GM12878 (cell line): ENCODE measurements at regions not wholly inside any gene's neighbourhood (a gene's known extent, or its start where the extent isn't known, plus 50 kb on each side); places are given as distances from the start of the nearest gene placed in this dataset.

ENCODE experiments used
- ATAC-seq: fragments of 200-7000 bp; cut with Tn5 transposase; 3 replicates; pipeline ENCODE4 v1.9.1; 2020; ENCODE audit warnings: mild to moderate bottlenecking, moderate library complexity
- BruUV-seq: library from RNA; stranded (reverse); fragments of 400-500 nt; replicated peaks from 2 replicates; lab custom pipeline; 2021; lab: Mats Ljungman, UMichigan
- CTCF ChIA-PET: fragments of 300-600 bp; sonication (Branson Sonifier 250); formaldehyde crosslinking; extraction: SDS; loops from one replicate; lab custom pipeline; 2021; ENCODE audit warnings: inconsistent platforms; lab: Yijun Ruan, JAX
- POLR2A ChIA-PET: fragments of 350-600 bp; formaldehyde crosslinking; extraction: SDS; loops from one replicate; lab custom pipeline; 2021; ENCODE audit warnings: inconsistent platforms; lab: Charles Lee
- RAD21 ChIA-PET: fragments of 300-600 bp; sonication (Branson Sonifier 250); formaldehyde crosslinking; loops from one replicate; lab custom pipeline; 2023; ENCODE audit warnings: antibody characterized with exemption; ENCODE audit not compliant: unreplicated experiment; lab: Charles Lee
- SMC1A ChIA-PET: fragments of 300-600 bp; sonication (Branson Sonifier 250); formaldehyde crosslinking; loops from one replicate; lab custom pipeline; 2023; ENCODE audit not compliant: unreplicated experiment, uncharacterized antibody; lab: Charles Lee
- DNase-seq: peaks from one replicate; pipeline ENCODE4 v3.0.0-alpha.2; 2011; ENCODE audit warnings: low read depth, low spot score
- FAIRE-seq: peaks from 3 replicates; lab custom pipeline; 2011; peaks lifted over from hg19 to GRCh38; lab: Jason Lieb, UNC
- H2AFZ ChIP-seq: 2 replicates; pipeline ENCODE4 v1.6.0; 2011; ENCODE audit warnings: low read depth, low read length, control low read depth; ENCODE audit not compliant: control insufficient read depth
- H3K27ac ChIP-seq: 2 replicates; pipeline ENCODE4 v1.5.1; 2011; ENCODE audit warnings: control low read depth; ENCODE audit not compliant: control insufficient read depth, insufficient read depth
- H3K27me3 ChIP-seq, 2 experiments: replicated peaks in 1 of 2; 2 replicates each; pipeline versions ENCODE4 v1.6.0 to v1.6.1; 2011; ENCODE audit warnings: low read length in 1 of 2; ENCODE audit not compliant: control insufficient read depth in 2 of 2, insufficient read depth in 2 of 2
- H3K36me3 ChIP-seq, 2 experiments: 2 replicates each; pipeline ENCODE4 v1.5.1; 2011; ENCODE audit warnings: low read length in 1 of 2; ENCODE audit not compliant: control insufficient read depth in 2 of 2, insufficient read depth in 2 of 2
- H3K4me1 ChIP-seq: 2 replicates; pipeline ENCODE4 v1.6.1; 2011; ENCODE audit warnings: mild to moderate bottlenecking, low read length, moderate library complexity, mixed read lengths; ENCODE audit not compliant: control insufficient read depth, insufficient read depth
- H3K4me2 ChIP-seq: 2 replicates; pipeline ENCODE4 v1.6.0; 2011; ENCODE audit warnings: control low read depth; ENCODE audit not compliant: control insufficient read depth, insufficient read depth
- H3K4me3 ChIP-seq: fragments of 200-600 bp; sonication (generic); 2 replicates; pipeline ENCODE4 v1.5.1; 2016
- H3K79me2 ChIP-seq: 2 replicates; pipeline ENCODE4 v1.6.0; 2011; ENCODE audit warnings: low read length; ENCODE audit not compliant: control insufficient read depth, insufficient read depth
- H3K9ac ChIP-seq: 2 replicates; pipeline ENCODE4 v1.8.0; 2011; ENCODE audit warnings: low read length, control low read depth, mixed read lengths; ENCODE audit not compliant: control insufficient read depth, insufficient read depth
- H3K9me3 ChIP-seq: replicated peaks from 3 replicates; pipeline ENCODE4 v1.5.1; 2011; ENCODE audit warnings: mild to moderate bottlenecking, low read length; ENCODE audit not compliant: control insufficient read depth, insufficient read depth
- H4K20me1 ChIP-seq: 2 replicates; pipeline ENCODE4 v1.6.0; 2011; ENCODE audit not compliant: control insufficient read depth, insufficient read depth
- BCL11A ChIP-seq: IDR thresholded peaks from 2 replicates; pipeline ENCODE4 v1.6.1; 2011; ENCODE audit warnings: low read depth, low read length
- BRCA1 ChIP-seq: IDR thresholded peaks from 2 replicates; pipeline ENCODE4 v1.6.1; 2011; ENCODE audit warnings: low read depth, low read length, improper control_type of control experiment
- E4F1 ChIP-seq: fragments of 450-650 bp; IDR thresholded peaks from 2 replicates; pipeline ENCODE4 v1.6.1; 2018; ENCODE audit warnings: borderline replicate concordance, mild to moderate bottlenecking; ENCODE audit not compliant: partially characterized antibody
- NFYB ChIP-seq: IDR thresholded peaks from 2 replicates; pipeline ENCODE4 v1.6.1; 2011; ENCODE audit warnings: low read depth, mild to moderate bottlenecking, low read length, improper control_type of control experiment, moderate library complexity; ENCODE audit not compliant: insufficient read depth
- POLR2AphosphoS2 ChIP-seq: IDR thresholded peaks from 2 replicates; pipeline ENCODE4 v1.6.1; 2011; ENCODE audit warnings: low read depth, mild to moderate bottlenecking, low read length, improper control_type of control experiment, moderate library complexity
- RUNX3 ChIP-seq: IDR thresholded peaks from 2 replicates; pipeline ENCODE4 v1.6.1; 2012; ENCODE audit warnings: low read length, inconsistent platforms
- SMC3 ChIP-seq: IDR thresholded peaks from 2 replicates; pipeline ENCODE4 v1.6.1; 2011; ENCODE audit warnings: low read length, improper control_type of control experiment, borderline replicate concordance
- SREBF2 ChIP-seq: IDR thresholded peaks from 2 replicates; pipeline ENCODE4 v1.6.1; 2012; ENCODE audit warnings: mild to moderate bottlenecking, low read length
- SUPT20H ChIP-seq: IDR thresholded peaks from 2 replicates; pipeline ENCODE4 v1.6.1; 2011; ENCODE audit warnings: low read depth, mild to moderate bottlenecking, low read length, moderate library complexity, borderline replicate concordance; ENCODE audit not compliant: control insufficient read depth
- TAF1 ChIP-seq: IDR thresholded peaks from 2 replicates; pipeline ENCODE4 v1.6.1; 2011; ENCODE audit warnings: mild to moderate bottlenecking, low read depth, low read length, borderline replicate concordance
- TCF12 ChIP-seq: IDR thresholded peaks from 2 replicates; pipeline ENCODE4 v1.6.1; 2011; ENCODE audit warnings: low read depth, mild to moderate bottlenecking, low read length
- ZNF687 ChIP-seq: fragments of 450-650 bp; IDR thresholded peaks from 2 replicates; pipeline ENCODE4 v1.6.1; 2017; ENCODE audit warnings: mild to moderate bottlenecking, moderate library complexity
- ZZZ3 ChIP-seq: IDR thresholded peaks from 2 replicates; pipeline ENCODE4 v1.6.1; 2011; ENCODE audit warnings: low read depth; ENCODE audit not compliant: control insufficient read depth, insufficient read length
- WGBS: methylation state at CpG from one replicate; pipeline ENCODE4 v1.1.6; 2016; ENCODE audit warnings: low lambda C conversion rate; ENCODE audit not compliant: insufficient replicate concordance, insufficient coverage; ENCODE audit errors: missing lambda C conversion rate; 5-methylcytosine and 5-hydroxymethylcytosine counted together
- in situ Hi-C: fragments of 300-500 bp; cut with MboI; formaldehyde crosslinking; loops from 9 replicates; pipeline ENCODE4 v1.14.3; 2018; ENCODE audit warnings: mixed read lengths
- intact Hi-C: fragments of 100-400 bp; cut with micrococcal nuclease; formaldehyde crosslinking; loops from one replicate; pipeline ENCODE4 v1.14.2; 2022; ENCODE audit not compliant: unreplicated experiment

- TF ChIP-seq NFYB (no peak), TCF12 (no peak), ZZZ3 (no peak), SUPT20H (no peak), RUNX3 (no peak), BRCA1 (no peak), E4F1 (no peak), SREBF2 (no peak), TAF1 (no peak), POLR2AphosphoS2 (no peak), SMC3 (no peak), ZNF687 (no peak), BCL11A (no peak)
- in situ Hi-C loops (no loop called here), intact Hi-C loops (no loop called here)
- Histone ChIP-seq H3K4me3 (no peak overlapping the region), H3K27me3 (peaks cover 0 to 1% of the 10 kb centered on the region in 2 experiments; a peak in 2 of 4 replicates), H3K9me3 (no peaks in the 10 kb centered on the region), H3K79me2 (no peaks in the 10 kb centered on the region), H3K4me1 (no peaks in the 10 kb centered on the region), H2AFZ (no peak overlapping the region), H3K9ac (no peak overlapping the region), H3K27ac (no peak overlapping the region), H4K20me1 (no peaks in the 10 kb centered on the region), H3K36me3 (no peaks in the 10 kb centered on the region), H3K4me2 (no peak overlapping the region)
- WGBS, result 25% methylated on average over 5 of the region's 5 CpGs
- no peak for ATAC-seq
- RAD21 ChIA-PET, result no interaction called here
- POLR2A ChIA-PET, result no interaction called here
- no peak for FAIRE-seq
- SMC1A ChIA-PET, result no interaction called here
- CTCF ChIA-PET, result no interaction called here
- no peak for DNase-seq
- BruUV-seq, result no TSS peak
Measured at GRCh38 chr2:128642821-128643220, 324.2 kb upstream of the HS6ST1 start.
